ENCODE measurements at regions not wholly inside any gene's neighbourhood (a gene's known extent, or its start where the extent isn't known, plus 50 kb on each side); places are given as distances from the start of the nearest gene placed in this dataset.
"Not testable (repeated sequence)": the region's sequence is repeated elsewhere in the genome, so short reads cannot be mapped to it uniquely, and the experiment has no call there.

DNA sequence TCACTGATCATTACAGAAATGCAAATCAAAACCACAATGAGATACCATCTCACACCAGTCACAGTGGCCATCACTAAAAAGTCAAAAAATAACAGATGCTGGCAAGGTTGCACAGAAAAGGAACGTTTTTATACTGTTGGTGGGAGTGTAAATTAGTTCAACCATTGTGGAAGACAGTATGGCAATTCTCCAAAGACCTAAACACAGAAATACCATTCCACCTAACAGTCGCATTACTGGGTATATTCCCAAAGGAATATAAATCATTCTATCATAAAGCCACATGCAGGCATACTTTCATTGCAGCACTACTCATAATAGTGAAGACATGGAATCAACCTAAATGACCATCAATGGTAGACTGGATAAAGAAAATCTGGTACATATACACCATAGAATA lies 83.2 kb upstream of the ARID5B start:
- DNase-seq (ENCODE audit: low spot score): not testable (repeated sequence)

- DNase-seq (ENCODE audit: low spot score): no peak
- no peak for TF ChIP-seq CTCF (IDR thresholded peaks at IDR 0.05; ENCODE audit: extremely low read depth, missing control alignments)
Observed at GRCh38 chr10:61819208-61819607, 82.3 kb upstream of the ARID5B start.

- TF ChIP-seq CTCF (IDR thresholded peaks at IDR 0.05; ENCODE audit: extremely low read depth, missing control alignments): no peak
- DNase-seq (ENCODE audit: low spot score): no peak
Observed at GRCh38 chr10:61821153-61821552, 80.3 kb upstream of the ARID5B start.

- TF ChIP-seq CTCF (IDR thresholded peaks at IDR 0.05; ENCODE audit: extremely low read depth, missing control alignments): no peak
- no peak for DNase-seq (ENCODE audit: low spot score)
Observed at GRCh38 chr10:61821693-61822092, 79.8 kb upstream of the ARID5B start.

DNA sequence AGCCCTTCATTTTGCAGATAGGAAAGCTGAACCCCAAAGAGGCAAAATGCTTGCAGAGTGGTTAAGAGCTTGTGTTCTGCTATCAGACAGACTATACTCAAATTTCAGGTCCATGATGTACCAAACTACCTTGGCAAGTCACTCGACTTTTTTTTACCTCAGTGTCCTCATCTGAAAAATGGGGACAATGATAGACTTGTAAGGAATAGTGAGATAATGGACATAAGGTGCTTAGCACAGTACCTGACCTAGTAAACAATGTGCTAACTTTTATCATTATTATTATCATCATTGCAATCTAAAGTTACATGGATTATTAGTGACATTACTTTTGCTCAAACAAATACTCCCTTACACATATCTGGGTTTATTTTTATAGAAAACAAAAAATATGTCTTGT lies 79.4 kb upstream of the ARID5B start:
- DNase-seq (ENCODE audit: low spot score): no peak
- no peak for TF ChIP-seq CTCF (IDR thresholded peaks at IDR 0.05; ENCODE audit: extremely low read depth, missing control alignments)

- DNase-seq (ENCODE audit: low spot score): no peak
- TF ChIP-seq CTCF (IDR thresholded peaks at IDR 0.05; ENCODE audit: extremely low read depth, missing control alignments): no peak
Observed at GRCh38 chr10:61822781-61823230, 78.7 kb upstream of the ARID5B start.

- no peak for DNase-seq (ENCODE audit: low spot score)
- no peak for TF ChIP-seq CTCF (IDR thresholded peaks at IDR 0.05; ENCODE audit: extremely low read depth, missing control alignments)
Observed at GRCh38 chr10:61825001-61825400, 76.5 kb upstream of the ARID5B start.

DNA sequence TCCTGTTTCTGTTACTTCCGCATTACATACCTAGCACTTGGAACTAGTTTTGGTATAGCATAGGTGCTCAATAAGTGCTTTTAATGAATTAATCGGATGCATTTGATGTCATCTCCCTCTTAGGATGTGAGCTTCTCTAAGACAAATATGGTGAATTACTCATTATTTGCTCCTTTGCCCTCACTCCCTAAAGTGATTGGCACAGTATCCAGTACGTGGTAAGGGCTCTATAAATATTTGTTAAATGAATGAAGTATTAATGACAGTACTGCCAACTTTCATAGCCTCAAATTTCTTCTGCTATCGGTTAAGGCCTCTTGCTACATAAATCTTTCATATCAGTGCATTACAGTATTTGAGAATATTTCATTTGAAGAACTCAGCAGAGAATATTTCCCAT lies 75.9 kb upstream of the ARID5B start:
- no peak for TF ChIP-seq CTCF (IDR thresholded peaks at IDR 0.05; ENCODE audit: extremely low read depth, missing control alignments)
- DNase-seq (ENCODE audit: low spot score): no peak
